H1 (cell line): ENCODE measurements at regions not wholly inside any gene's neighbourhood (a gene's known extent, or its start where the extent isn't known, plus 50 kb on each side); places are given as distances from the start of the nearest gene placed in this dataset.

ENCODE experiments used
- BRCA1 ChIP-seq: IDR thresholded peaks from 2 replicates; pipeline ENCODE4 v1.6.1; 2012; ENCODE audit warnings: low read depth, low read length, improper control_type of control experiment
- CHD7 ChIP-seq: fragments of 300-600 bp; sonication (generic); IDR thresholded peaks from 2 replicates; pipeline ENCODE4 v1.7.1; 2012; ENCODE audit warnings: low read length, moderate library complexity, mild to moderate bottlenecking, inconsistent platforms; ENCODE audit not compliant: insufficient replicate concordance
- E2F6 ChIP-seq: IDR thresholded peaks from 2 replicates; pipeline ENCODE4 v1.6.1; 2012; ENCODE audit warnings: inconsistent platforms
- MAFK ChIP-seq: IDR thresholded peaks from 2 replicates; pipeline ENCODE4 v1.6.1; 2012; ENCODE audit warnings: low read depth, mild to moderate bottlenecking, improper control_type of control experiment, low read length
- RNF2 ChIP-seq: fragments of 200-900, 300-1000 bp; sonication (generic); IDR thresholded peaks from 2 replicates; pipeline ENCODE4 v1.7.1; 2016; ENCODE audit warnings: borderline replicate concordance, low read depth, mild to moderate bottlenecking, antibody characterized with exemption, low read length; ENCODE audit not compliant: poor library complexity, severe bottlenecking; ENCODE audit errors: missing control alignments

GRCh38 chr1:4108331-4108730 is 208.3 kb upstream of the C1orf174 start (continued):
- TF ChIP-seq MAFK (no peak), RNF2 (no peak), CHD7 (no peak), BRCA1 (no peak), E2F6 (no peak)
